ENCODE measurements at regions not wholly inside any gene's neighbourhood (a gene's known extent, or its start where the extent isn't known, plus 50 kb on each side); places are given as distances from the start of the nearest gene placed in this dataset.

- Histone ChIP-seq H3K4me2 (ENCODE audit: low read length) (no peak overlapping the region), H3K27ac (ENCODE audit: low read depth, low read length, poor library complexity, severe bottlenecking) (no peak overlapping the region), H3K36me3 (ENCODE audit: insufficient read depth, low read length) (no peaks in the 10 kb centered on the region), H3K9me3 (ENCODE audit: low read length) (no peaks in the 10 kb centered on the region), H3K4me3 (ENCODE audit: low read depth, low read length, poor library complexity, severe bottlenecking) (no peak overlapping the region), H2AFZ (ENCODE audit: low read length) (peak overlapping the region; percentile 20; the same call in 1 of the 2 replicates), H3K4me1 (ENCODE audit: insufficient read depth, low read length, poor library complexity, severe bottlenecking) (no peaks in the 10 kb centered on the region), H3K9me2 (ENCODE audit: insufficient read depth, low read length) (no peaks in the 10 kb centered on the region), H4K20me1 (ENCODE audit: insufficient read depth, low read length) (no peaks in the 10 kb centered on the region), H3K79me2 (ENCODE audit: insufficient read depth, low read depth, low read length) (no peaks in the 10 kb centered on the region)
- TF ChIP-seq, protein P1, sequence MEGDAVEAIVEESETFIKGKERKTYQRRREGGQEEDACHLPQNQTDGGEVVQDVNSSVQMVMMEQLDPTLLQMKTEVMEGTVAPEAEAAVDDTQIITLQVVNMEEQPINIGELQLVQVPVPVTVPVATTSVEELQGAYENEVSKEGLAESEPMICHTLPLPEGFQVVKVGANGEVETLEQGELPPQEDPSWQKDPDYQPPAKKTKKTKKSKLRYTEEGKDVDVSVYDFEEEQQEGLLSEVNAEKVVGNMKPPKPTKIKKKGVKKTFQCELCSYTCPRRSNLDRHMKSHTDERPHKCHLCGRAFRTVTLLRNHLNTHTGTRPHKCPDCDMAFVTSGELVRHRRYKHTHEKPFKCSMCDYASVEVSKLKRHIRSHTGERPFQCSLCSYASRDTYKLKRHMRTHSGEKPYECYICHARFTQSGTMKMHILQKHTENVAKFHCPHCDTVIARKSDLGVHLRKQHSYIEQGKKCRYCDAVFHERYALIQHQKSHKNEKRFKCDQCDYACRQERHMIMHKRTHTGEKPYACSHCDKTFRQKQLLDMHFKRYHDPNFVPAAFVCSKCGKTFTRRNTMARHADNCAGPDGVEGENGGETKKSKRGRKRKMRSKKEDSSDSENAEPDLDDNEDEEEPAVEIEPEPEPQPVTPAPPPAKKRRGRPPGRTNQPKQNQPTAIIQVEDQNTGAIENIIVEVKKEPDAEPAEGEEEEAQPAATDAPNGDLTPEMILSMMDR (conservative IDR thresholded peaks at IDR 0.05; ENCODE audit: low read length), result no peak
- no peak for TF ChIP-seq EZH2phosphoT487 (IDR thresholded peaks at IDR 0.05; ENCODE audit: borderline replicate concordance, low read depth, low read length)
- ChIA-PET CTCF (ENCODE audit: unreplicated experiment) (no interaction called here), POLR2A (interaction anchor here (0.7 kb wide), 1 partner anchor 549 kb away, joined by 4 read pairs; no protein-coding TSS in a partner anchor)
- BruUV-seq (replicated peaks), result no TSS peak
- DNase-seq (ENCODE audit: low spot score), result no peak
- intact Hi-C loops (cut with micrococcal nuclease; ENCODE audit: unreplicated experiment), result no loop called here
Measured at GRCh38 chr12:92639017-92639416, 63.8 kb upstream of the PLEKHG7 start.

DNA sequence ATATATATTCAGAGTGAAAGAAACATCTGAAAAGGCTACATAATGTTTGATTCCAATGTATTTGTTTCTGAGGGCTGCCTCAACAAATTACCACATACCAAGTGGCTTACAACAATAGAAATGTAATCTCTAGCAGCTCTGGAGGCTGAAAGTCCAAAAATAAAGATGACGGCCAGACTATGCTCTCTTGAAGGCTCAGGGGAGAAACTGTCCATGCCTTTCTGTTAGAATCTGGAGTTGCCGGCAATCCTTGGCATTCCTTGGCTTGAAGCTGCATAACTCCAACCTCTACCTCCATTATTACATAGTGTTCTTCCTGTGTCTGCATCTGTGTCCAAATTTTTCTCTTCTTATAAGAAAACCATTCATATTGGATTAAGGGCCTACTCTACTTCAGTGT, 68.1 kb upstream of the PLEKHG7 start:
- H3K79me2 ChIP-seq (ENCODE audit: insufficient read depth, low read depth, low read length), result no peaks in the 10 kb centered on the region
- no peak overlapping the region for H3K4me2 ChIP-seq (ENCODE audit: low read length)
- POLR2A ChIA-PET, result no interaction called here
- H3K27ac ChIP-seq (ENCODE audit: low read depth, low read length, poor library complexity, severe bottlenecking), result no peak overlapping the region
- no peaks in the 10 kb centered on the region for H4K20me1 ChIP-seq (ENCODE audit: insufficient read depth, low read length)
- DNase-seq (ENCODE audit: low spot score), result no peak
- intact Hi-C loops (cut with micrococcal nuclease; ENCODE audit: unreplicated experiment), result no loop called here
- no peaks in the 10 kb centered on the region for H3K9me3 ChIP-seq (ENCODE audit: low read length)
- H2AFZ ChIP-seq (ENCODE audit: low read length), result no peak overlapping the region
- BruUV-seq (replicated peaks), result no TSS peak
- CTCF ChIA-PET (ENCODE audit: unreplicated experiment), result no interaction called here
- H3K36me3 ChIP-seq (ENCODE audit: insufficient read depth, low read length), result no peaks in the 10 kb centered on the region
- H3K4me1 ChIP-seq (ENCODE audit: insufficient read depth, low read length, poor library complexity, severe bottlenecking), result no peaks in the 10 kb centered on the region
- no peaks in the 10 kb centered on the region for H3K9me2 ChIP-seq (ENCODE audit: insufficient read depth, low read length)
- H3K4me3 ChIP-seq (ENCODE audit: low read depth, low read length, poor library complexity, severe bottlenecking), result no peak overlapping the region
- TF ChIP-seq, protein P1 (conservative IDR thresholded peaks at IDR 0.05; ENCODE audit: low read length), result no peak
- TF ChIP-seq EZH2phosphoT487 (IDR thresholded peaks at IDR 0.05; ENCODE audit: borderline replicate concordance, low read depth, low read length), result no peak

DNA sequence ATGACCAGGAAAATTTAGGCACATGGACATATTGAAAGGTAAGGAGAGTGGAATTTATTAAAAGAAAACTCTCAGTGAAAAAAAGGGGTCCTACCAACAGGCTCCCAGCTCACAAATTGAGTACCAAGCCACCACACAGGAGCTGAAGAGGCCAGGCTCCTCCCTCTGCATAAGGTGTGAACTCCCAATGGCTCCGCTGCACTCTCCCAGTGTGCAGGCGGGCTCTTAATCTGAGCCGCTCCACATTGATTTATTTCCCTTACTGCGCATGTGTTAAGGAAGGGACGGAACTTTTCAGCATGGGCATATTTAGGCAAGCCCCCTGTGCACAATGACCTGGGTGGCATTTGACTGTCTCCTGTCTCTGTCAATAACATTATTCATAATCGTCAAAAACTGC, 68.6 kb upstream of the PLEKHG7 start:
- Histone ChIP-seq H2AFZ (ENCODE audit: low read length) (no peak overlapping the region), H3K79me2 (ENCODE audit: insufficient read depth, low read depth, low read length) (no peaks in the 10 kb centered on the region), H4K20me1 (ENCODE audit: insufficient read depth, low read length) (no peaks in the 10 kb centered on the region), H3K4me1 (ENCODE audit: insufficient read depth, low read length, poor library complexity, severe bottlenecking) (no peaks in the 10 kb centered on the region), H3K9me2 (ENCODE audit: insufficient read depth, low read length) (no peaks in the 10 kb centered on the region), H3K4me2 (ENCODE audit: low read length) (no peak overlapping the region), H3K27ac (ENCODE audit: low read depth, low read length, poor library complexity, severe bottlenecking) (no peak overlapping the region), H3K36me3 (ENCODE audit: insufficient read depth, low read length) (no peaks in the 10 kb centered on the region), H3K4me3 (ENCODE audit: low read depth, low read length, poor library complexity, severe bottlenecking) (no peak overlapping the region), H3K9me3 (ENCODE audit: low read length) (no peaks in the 10 kb centered on the region)
- no peak for DNase-seq (ENCODE audit: low spot score)
- intact Hi-C loops (cut with micrococcal nuclease; ENCODE audit: unreplicated experiment), result no loop called here
- TF ChIP-seq, protein P1 (conservative IDR thresholded peaks at IDR 0.05; ENCODE audit: low read length), result no peak
- TF ChIP-seq EZH2phosphoT487 (IDR thresholded peaks at IDR 0.05; ENCODE audit: borderline replicate concordance, low read depth, low read length), result no peak
- ChIA-PET CTCF (ENCODE audit: unreplicated experiment) (no interaction called here), POLR2A (no interaction called here)
- no TSS peak for BruUV-seq (replicated peaks)

Measured in OCI-LY7 (cell line).